Vagina (tissue), 2 donors: ENCODE measurements at regions not wholly inside any gene's neighbourhood (a gene's known extent, or its start where the extent isn't known, plus 50 kb on each side); places are given as distances from the start of the nearest gene placed in this dataset.

ENCODE experiments used
- DNase-seq, 2 donors: peaks; one replicate each; pipeline ENCODE4 v3.0.0-alpha.2; 2017; ENCODE audit errors: extremely low spot score in 2 of 2
- H3K27ac ChIP-seq: fragments of 200-600 bp; sonication (generic); one replicate; pipeline ENCODE4 v1.5.1; 2019
- H3K27me3 ChIP-seq: fragments of 200-600 bp; sonication (generic); one replicate; pipeline ENCODE4 v1.5.1; 2019
- H3K36me3 ChIP-seq, 2 donors: fragments of 200-600 bp; sonication (generic); one replicate each; pipeline ENCODE4 v1.5.1; 2017 to 2019
- H3K4me1 ChIP-seq: fragments of 200-600 bp; sonication (generic); one replicate; pipeline ENCODE4 v1.5.1; 2019
- H3K4me3 ChIP-seq, 2 donors: fragments of 200-600 bp; sonication (generic); 1 replicate in 1 of 2; 2 replicates in 1 of 2; pipeline ENCODE4 v1.5.1; 2016 to 2019
- H3K9me3 ChIP-seq: fragments of 200-600 bp; sonication (generic); one replicate; pipeline ENCODE4 v1.5.1; 2019
- POLR2A ChIP-seq, 2 donors: fragments of 450-650 bp; IDR thresholded peaks; one replicate each; pipeline ENCODE4 v1.6.1; 2017; ENCODE audit warnings: antibody characterized with exemption in 2 of 2, mild to moderate bottlenecking in 2 of 2, moderate library complexity in 2 of 2
- POLR2AphosphoS5 ChIP-seq, 2 donors: sonication (generic); formaldehyde crosslinking; IDR thresholded peaks; one replicate each; pipeline ENCODE4 v1.9.0; 2017; ENCODE audit warnings: antibody characterized with exemption in 2 of 2, mild to moderate bottlenecking in 2 of 2, low read depth in 1 of 2; ENCODE audit not compliant: insufficient read depth in 1 of 2
- intact Hi-C: fragments of 100-400 bp; cut with DNase I; formaldehyde crosslinking; loops from one replicate; pipeline ENCODE4 v1.15.1; 2023
- TF ChIP-seq, protein P1 (sequence below), 3 experiments: fragments of 450-650 bp in 2 of 3; fragments of 200-600 bp in 1 of 3; sonication (generic) in 1 of 3; IDR thresholded peaks; one replicate each; pipeline ENCODE4 v1.5.1; 2017 to 2019; ENCODE audit warnings: antibody characterized with exemption in 3 of 3, mild to moderate bottlenecking in 2 of 3, moderate library complexity in 2 of 3

DNA sequence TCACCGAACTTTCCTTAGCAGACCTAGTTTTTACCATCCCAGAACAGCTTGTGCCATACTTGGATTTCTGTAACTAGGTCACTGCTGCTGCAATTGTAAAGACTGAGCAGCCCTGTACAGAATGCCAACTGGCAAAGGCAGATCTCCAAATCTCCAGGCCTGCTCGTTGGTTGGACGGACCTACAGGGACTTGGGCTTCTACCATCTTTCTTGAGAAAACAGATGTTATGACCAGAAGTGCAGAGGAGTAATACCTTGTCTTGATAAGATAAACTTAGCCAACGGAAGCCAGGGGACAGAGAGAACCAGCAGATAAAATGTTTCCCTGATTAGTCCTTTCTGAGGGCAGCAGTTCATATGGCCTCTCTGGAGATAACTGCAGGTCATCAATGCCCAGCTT lies 304.1 kb downstream of the RFPL4B start:
- Histone ChIP-seq H3K9me3 (no peaks in the 10 kb centered on the region), H3K4me1 (no peaks in the 10 kb centered on the region), H3K36me3 (no peaks in the 10 kb centered on the region), H3K27ac (no peak overlapping the region), H3K4me3 (no peak overlapping the region), H3K27me3 (no peaks in the 10 kb centered on the region)
- TF ChIP-seq, protein P1, sequence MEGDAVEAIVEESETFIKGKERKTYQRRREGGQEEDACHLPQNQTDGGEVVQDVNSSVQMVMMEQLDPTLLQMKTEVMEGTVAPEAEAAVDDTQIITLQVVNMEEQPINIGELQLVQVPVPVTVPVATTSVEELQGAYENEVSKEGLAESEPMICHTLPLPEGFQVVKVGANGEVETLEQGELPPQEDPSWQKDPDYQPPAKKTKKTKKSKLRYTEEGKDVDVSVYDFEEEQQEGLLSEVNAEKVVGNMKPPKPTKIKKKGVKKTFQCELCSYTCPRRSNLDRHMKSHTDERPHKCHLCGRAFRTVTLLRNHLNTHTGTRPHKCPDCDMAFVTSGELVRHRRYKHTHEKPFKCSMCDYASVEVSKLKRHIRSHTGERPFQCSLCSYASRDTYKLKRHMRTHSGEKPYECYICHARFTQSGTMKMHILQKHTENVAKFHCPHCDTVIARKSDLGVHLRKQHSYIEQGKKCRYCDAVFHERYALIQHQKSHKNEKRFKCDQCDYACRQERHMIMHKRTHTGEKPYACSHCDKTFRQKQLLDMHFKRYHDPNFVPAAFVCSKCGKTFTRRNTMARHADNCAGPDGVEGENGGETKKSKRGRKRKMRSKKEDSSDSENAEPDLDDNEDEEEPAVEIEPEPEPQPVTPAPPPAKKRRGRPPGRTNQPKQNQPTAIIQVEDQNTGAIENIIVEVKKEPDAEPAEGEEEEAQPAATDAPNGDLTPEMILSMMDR (IDR thresholded peaks at IDR 0.05): no peak
- no peak for TF ChIP-seq POLR2A (IDR thresholded peaks at IDR 0.05)
- no peak for TF ChIP-seq POLR2AphosphoS5 (IDR thresholded peaks at IDR 0.05; ENCODE audit: insufficient read depth in 1 of 2, low read depth in 1 of 2)
- no peak for DNase-seq
- intact Hi-C loops: no loop called here

DNA sequence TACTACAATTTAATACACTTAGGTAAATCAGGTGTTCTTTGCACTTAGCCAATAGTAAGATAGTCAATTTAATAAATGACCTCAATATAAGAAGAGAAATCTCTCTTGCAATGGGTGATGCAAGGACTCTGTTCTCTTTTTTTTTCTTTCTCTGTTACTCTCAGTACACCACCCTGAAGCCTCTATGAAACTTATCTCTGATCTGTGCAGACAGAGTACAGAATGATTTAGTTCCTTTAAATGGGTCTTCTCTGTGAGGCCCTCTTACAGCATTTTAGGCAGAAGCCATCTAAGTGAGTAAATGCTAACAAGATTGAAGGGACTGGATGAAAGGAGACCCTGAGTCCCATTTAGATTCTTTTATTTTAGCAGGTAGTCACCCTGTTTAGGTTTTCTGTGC lies 312.8 kb downstream of the RFPL4B start:
- H3K4me3 ChIP-seq: no peak overlapping the region
- TF ChIP-seq, protein P1 (IDR thresholded peaks at IDR 0.05): no peak
- TF ChIP-seq POLR2AphosphoS5 (IDR thresholded peaks at IDR 0.05; ENCODE audit: insufficient read depth in 1 of 2, low read depth in 1 of 2): no peak
- no peaks in the 10 kb centered on the region for H3K9me3 ChIP-seq
- no peaks in the 10 kb centered on the region for H3K4me1 ChIP-seq
- intact Hi-C loops: no loop called here
- no peak for DNase-seq
- H3K27ac ChIP-seq: no peak overlapping the region
- no peaks in the 10 kb centered on the region for H3K27me3 ChIP-seq
- no peaks in the 10 kb centered on the region for H3K36me3 ChIP-seq

DNA sequence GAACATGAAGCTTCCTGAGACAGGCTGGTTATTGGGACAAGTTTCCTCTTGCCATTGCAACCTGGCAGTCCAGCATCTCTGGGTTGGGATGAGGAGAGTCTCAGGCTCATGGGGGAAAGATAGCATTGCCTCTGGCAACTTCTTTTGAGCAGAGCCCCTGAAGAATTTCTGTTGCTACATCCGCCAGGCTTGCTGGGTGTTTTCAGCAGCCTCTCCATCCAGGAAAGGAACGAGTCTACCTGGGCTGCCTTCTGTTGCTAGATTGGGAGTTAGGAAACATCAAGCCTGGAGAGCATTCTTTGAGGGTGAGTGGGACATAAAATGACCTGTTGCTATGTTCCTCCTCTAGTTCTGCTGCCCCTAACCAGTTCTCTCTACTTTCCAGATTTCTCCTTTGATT lies 313.5 kb downstream of the RFPL4B start:
- intact Hi-C loops: no loop called here
- no peaks in the 10 kb centered on the region for H3K27me3 ChIP-seq
- H3K36me3 ChIP-seq: no peaks in the 10 kb centered on the region
- H3K4me1 ChIP-seq: no peaks in the 10 kb centered on the region
- H3K4me3 ChIP-seq: no peak overlapping the region
- TF ChIP-seq POLR2A (IDR thresholded peaks at IDR 0.05) (no peak), POLR2AphosphoS5 (IDR thresholded peaks at IDR 0.05; ENCODE audit: insufficient read depth in 1 of 2, low read depth in 1 of 2) (no peak)
- TF ChIP-seq, protein P1 (IDR thresholded peaks at IDR 0.05): no peak
- H3K27ac ChIP-seq: no peak overlapping the region
- DNase-seq: no peak
- no peaks in the 10 kb centered on the region for H3K9me3 ChIP-seq

DNA sequence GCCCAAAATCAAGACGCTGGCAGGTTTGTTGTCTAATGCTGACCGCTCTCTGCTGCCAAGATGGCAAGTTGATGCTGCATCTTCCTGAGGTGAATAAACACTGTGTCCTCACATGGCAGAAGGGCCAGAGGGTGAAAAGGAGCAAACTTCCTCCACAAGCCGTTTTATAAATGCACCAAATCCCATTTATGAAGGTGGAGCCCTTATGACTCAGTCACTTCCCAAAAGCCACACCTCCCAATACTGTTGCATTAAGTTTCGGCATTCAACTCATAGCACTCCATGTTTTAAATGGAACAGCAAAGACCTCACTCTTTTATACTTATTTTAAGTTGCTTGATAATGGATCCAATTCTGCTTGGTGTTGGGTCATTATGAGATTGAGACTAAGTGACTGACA lies 316.6 kb downstream of the RFPL4B start:
- Histone ChIP-seq H3K4me3 (no peak overlapping the region), H3K27me3 (no peaks in the 10 kb centered on the region), H3K9me3 (no peaks in the 10 kb centered on the region), H3K36me3 (no peaks in the 10 kb centered on the region), H3K4me1 (no peaks in the 10 kb centered on the region), H3K27ac (no peak overlapping the region)
- intact Hi-C loops: no loop called here
- DNase-seq: no peak
- peak in 1 of 2 donors; percentile 26 for TF ChIP-seq POLR2AphosphoS5 (IDR thresholded peaks at IDR 0.05; ENCODE audit: insufficient read depth in 1 of 2, low read depth in 1 of 2)
- TF ChIP-seq POLR2A (IDR thresholded peaks at IDR 0.05): no peak
- TF ChIP-seq, protein P1 (IDR thresholded peaks at IDR 0.05): no peak

DNA sequence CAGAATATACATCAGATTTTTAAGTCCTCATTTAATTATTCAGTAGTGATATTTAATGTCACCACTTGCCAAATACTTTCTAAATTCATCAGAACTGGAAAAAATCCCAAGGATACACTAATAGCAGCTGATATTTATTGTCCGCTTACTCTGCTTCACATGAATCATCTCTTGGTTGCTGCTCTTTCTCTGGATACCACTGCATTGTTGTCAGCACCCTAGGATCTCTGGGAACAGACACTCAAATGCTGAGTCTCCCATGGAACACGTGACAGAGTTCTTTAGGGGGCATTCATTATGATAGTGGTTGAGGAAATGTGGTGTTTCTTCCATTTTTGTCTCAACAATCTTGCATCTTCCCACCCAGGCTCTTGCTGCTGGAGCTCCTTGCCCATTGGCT lies 318.0 kb downstream of the RFPL4B start:
- intact Hi-C loops: no loop called here
- Histone ChIP-seq H3K27ac (no peak overlapping the region), H3K4me1 (no peaks in the 10 kb centered on the region)

More for the DNA sequence above, 318.0 kb downstream of the RFPL4B start:
- H3K36me3 ChIP-seq: no peaks in the 10 kb centered on the region
- no peaks in the 10 kb centered on the region for H3K9me3 ChIP-seq
- no peak for TF ChIP-seq POLR2AphosphoS5 (IDR thresholded peaks at IDR 0.05; ENCODE audit: insufficient read depth in 1 of 2, low read depth in 1 of 2)
- TF ChIP-seq, protein P1 (IDR thresholded peaks at IDR 0.05): no peak
- TF ChIP-seq POLR2A (IDR thresholded peaks at IDR 0.05): no peak
- DNase-seq: no peak
- no peaks in the 10 kb centered on the region for H3K27me3 ChIP-seq
- H3K4me3 ChIP-seq: no peak overlapping the region
